HG02642 (cell line): ENCODE measurements at regions not wholly inside any gene's neighbourhood (a gene's known extent, or its start where the extent isn't known, plus 50 kb on each side); places are given as distances from the start of the nearest gene placed in this dataset.

Source experiments
- ATAC-seq: cut with Tn5 transposase; IDR thresholded peaks from one replicate; pipeline ENCODE4 v1.9.1; 2021; ENCODE audit warnings: mild to moderate bottlenecking; ENCODE audit not compliant: unreplicated experiment, poor library complexity

- no peak for ATAC-seq
Observed at GRCh38 chr5:117692606-117693005, 1118.0 kb upstream of the SEMA6A start.

- no peak for ATAC-seq
Observed at GRCh38 chr5:117691081-117691870, 1116.7 kb upstream of the SEMA6A start.

- ATAC-seq: no peak
Observed at GRCh38 chr5:117690612-117691011, 1116.0 kb upstream of the SEMA6A start.

GRCh38 chr5:117686926-117687325 lies 1112.3 kb upstream of the SEMA6A start:
- no peak for ATAC-seq

GRCh38 chr5:117682416-117682815 lies 1107.8 kb upstream of the SEMA6A start:
- ATAC-seq: no peak

- ATAC-seq: no peak
Observed at GRCh38 chr5:117681431-117682254, 1107.0 kb upstream of the SEMA6A start.

- no peak for ATAC-seq
Observed at GRCh38 chr5:117680426-117680825, 1105.8 kb upstream of the SEMA6A start.

GRCh38 chr5:117679046-117679445 lies 1104.4 kb upstream of the SEMA6A start:
- no peak for ATAC-seq

GRCh38 chr5:117675646-117676045 lies 1101.0 kb upstream of the SEMA6A start:
- no peak for ATAC-seq

- ATAC-seq: no peak
Observed at GRCh38 chr5:117671551-117671950, 1096.9 kb upstream of the SEMA6A start.

GRCh38 chr5:117667105-117667504 lies 1092.5 kb upstream of the SEMA6A start:
- no peak for ATAC-seq

GRCh38 chr5:117665121-117665520 lies 1090.5 kb upstream of the SEMA6A start:
- ATAC-seq: no peak

- ATAC-seq: no peak
Observed at GRCh38 chr5:117662361-117662760, 1087.7 kb upstream of the SEMA6A start.

GRCh38 chr5:117657541-117657940 lies 1082.9 kb upstream of the SEMA6A start:
- ATAC-seq: no peak

GRCh38 chr5:117652958-117653280 lies 1078.3 kb upstream of the SEMA6A start:
- no peak for ATAC-seq

GRCh38 chr5:117652036-117652957 lies 1077.7 kb upstream of the SEMA6A start:
- no peak for ATAC-seq

- no peak for ATAC-seq
Observed at GRCh38 chr5:117649821-117650220, 1075.2 kb upstream of the SEMA6A start.

- no peak for ATAC-seq
Observed at GRCh38 chr5:117645400-117645799, 1070.8 kb upstream of the SEMA6A start.

- no peak for ATAC-seq
Observed at GRCh38 chr5:117638581-117638980, 1064.0 kb upstream of the SEMA6A start.

- no peak for ATAC-seq
Observed at GRCh38 chr5:117633093-117633492, 1058.5 kb upstream of the SEMA6A start.

- ATAC-seq: no peak
Observed at GRCh38 chr5:117624201-117624600, 1049.6 kb upstream of the SEMA6A start.
